IPS-18c (cell line): ENCODE measurements at regions not wholly inside any gene's neighbourhood (a gene's known extent, or its start where the extent isn't known, plus 50 kb on each side); places are given as distances from the start of the nearest gene placed in this dataset.

Experiments
- H3K4me3 ChIP-seq: 2 replicates; pipeline ENCODE4 v1.7.0; 2013; ENCODE audit warnings: low read depth, mild to moderate bottlenecking, low read length, moderate library complexity; ENCODE audit not compliant: insufficient read depth
- H3K9me3 ChIP-seq: one replicate; pipeline ENCODE4 v1.6.1; 2013; ENCODE audit warnings: mild to moderate bottlenecking, low read length, moderate library complexity; ENCODE audit not compliant: control insufficient read depth, insufficient read depth

GRCh38 chr5:116703328-116703727, 128.7 kb upstream of the SEMA6A start:
- H3K4me3 ChIP-seq, result no peak overlapping the region
- H3K9me3 ChIP-seq, result no peaks in the 10 kb centered on the region

DNA sequence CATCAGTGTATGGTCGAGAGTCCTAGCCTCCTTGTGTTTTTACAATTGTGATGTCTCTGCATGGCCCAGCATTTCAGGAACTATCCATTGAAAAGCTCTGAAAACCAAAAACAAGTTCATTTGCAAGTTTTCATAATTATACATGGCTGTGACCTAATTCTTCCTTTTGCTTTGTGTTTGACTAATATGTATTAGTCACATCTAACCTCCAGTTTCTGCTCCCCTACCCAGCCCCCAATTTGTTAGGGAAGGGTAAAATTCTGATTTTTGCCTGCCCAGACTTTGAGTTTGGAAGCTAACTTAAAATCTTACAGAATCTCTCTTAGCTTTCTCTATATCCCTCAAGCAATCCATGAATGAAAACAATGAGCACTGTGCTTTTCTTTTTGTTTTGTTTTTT, 128.2 kb upstream of the SEMA6A start:
- Histone ChIP-seq H3K9me3 (no peaks in the 10 kb centered on the region), H3K4me3 (no peak overlapping the region)

DNA sequence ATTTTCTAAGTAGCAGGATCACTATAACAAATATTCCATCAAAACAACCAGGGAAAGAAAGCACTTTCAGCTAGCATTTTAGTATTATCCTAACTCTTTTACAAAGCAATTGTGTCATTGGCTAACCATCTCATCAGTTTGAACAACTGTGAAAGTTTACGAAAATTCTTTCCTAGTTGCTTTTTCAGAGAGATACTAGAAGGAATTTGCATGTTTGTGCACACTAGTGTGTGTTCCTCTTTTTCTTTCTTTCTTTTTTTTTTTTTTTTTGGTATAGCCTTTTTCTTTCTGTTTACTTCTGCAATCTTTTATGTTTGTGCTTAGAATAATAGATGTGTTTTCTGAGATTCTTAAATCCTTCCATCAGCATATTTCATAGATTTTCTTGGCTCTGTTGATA, 124.7 kb upstream of the SEMA6A start:
- H3K4me3 ChIP-seq, result no peak overlapping the region
- H3K9me3 ChIP-seq, result no peaks in the 10 kb centered on the region

DNA sequence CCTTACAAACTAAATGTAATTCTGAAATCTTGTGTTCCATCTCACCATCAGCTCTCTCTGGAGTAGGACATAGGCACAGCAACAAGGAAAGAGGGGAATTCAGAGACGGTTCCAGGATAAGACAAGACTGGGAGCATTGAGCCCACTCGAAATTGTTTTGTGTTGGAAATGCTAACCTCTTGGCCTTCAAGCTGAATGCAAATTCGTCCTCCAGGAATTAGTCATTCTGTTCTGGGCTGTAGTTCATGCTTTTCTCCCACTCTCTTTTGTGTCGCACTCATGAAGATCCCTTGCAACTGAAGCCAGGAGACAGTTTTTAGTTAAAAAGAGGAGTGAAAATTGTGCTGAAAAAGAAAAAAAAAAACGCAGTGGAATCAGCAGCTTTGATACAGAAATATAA, 121.7 kb upstream of the SEMA6A start:
- Histone ChIP-seq H3K4me3 (no peak overlapping the region), H3K9me3 (no peaks in the 10 kb centered on the region)

DNA sequence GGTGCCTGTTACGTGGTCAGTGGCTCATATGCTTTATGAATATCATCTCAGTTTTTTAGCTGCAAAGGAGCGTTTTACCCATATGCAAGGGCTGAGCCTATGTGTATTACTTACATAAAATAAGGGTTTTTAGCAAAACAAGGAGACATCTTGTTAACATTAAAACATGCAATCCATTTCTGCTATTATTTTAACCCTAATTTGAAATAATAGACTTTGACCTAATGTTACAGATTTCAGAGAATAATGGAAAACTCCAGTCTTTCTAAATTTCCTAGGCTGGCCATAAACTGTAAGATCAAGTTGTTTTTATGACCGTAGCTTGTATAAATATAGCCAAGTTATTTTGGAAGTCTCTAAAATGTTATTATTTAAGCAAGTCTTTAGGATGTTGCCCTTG, 121.1 kb upstream of the SEMA6A start:
- Histone ChIP-seq H3K4me3 (no peak overlapping the region), H3K9me3 (no peaks in the 10 kb centered on the region)

DNA sequence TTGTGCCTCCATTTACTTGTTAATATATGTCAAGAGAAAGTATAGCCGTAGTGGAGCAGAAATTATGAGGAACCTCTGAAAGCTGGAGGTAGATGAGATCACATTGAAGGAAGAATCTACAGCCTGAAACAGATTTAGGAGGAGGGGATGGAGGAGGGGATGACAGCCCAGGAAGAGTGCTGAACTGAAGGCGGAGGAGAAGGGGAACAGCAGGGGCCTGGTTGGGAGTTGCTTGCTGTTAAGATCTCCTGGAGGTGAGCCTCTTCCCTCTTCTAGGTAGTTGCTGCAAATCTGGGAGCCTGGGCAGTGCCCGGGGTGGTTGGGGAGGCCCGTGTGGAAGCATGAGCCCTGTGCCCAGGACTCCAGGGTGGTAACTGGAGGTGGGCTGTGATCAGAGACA, 111.8 kb upstream of the SEMA6A start:
- Histone ChIP-seq H3K9me3 (no peaks in the 10 kb centered on the region), H3K4me3 (no peak overlapping the region)

- Histone ChIP-seq H3K9me3 (no peaks in the 10 kb centered on the region), H3K4me3 (no peak overlapping the region)
Measured at GRCh38 chr5:116685931-116686330, 111.3 kb upstream of the SEMA6A start.

DNA sequence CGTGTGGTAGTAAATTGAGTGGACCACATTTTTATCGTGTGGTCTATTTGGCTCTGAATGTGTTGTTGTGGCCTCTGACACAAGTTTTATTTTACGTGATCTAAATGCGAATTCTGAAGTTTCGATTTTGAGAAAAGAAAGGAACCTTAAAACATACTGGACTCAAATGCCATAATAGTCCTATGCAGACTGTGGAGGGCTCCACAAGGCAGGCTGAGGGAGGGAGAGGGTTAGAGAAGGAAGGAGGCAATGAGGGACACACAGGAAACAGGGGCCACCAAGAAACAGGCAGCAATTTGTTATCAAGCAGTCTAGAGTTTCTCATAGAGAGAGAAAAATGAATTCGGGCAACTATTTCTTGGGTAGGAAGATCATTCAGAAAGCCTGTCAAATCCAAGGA, 110.4 kb upstream of the SEMA6A start:
- no peaks in the 10 kb centered on the region for H3K9me3 ChIP-seq
- H3K4me3 ChIP-seq, result no peak overlapping the region

DNA sequence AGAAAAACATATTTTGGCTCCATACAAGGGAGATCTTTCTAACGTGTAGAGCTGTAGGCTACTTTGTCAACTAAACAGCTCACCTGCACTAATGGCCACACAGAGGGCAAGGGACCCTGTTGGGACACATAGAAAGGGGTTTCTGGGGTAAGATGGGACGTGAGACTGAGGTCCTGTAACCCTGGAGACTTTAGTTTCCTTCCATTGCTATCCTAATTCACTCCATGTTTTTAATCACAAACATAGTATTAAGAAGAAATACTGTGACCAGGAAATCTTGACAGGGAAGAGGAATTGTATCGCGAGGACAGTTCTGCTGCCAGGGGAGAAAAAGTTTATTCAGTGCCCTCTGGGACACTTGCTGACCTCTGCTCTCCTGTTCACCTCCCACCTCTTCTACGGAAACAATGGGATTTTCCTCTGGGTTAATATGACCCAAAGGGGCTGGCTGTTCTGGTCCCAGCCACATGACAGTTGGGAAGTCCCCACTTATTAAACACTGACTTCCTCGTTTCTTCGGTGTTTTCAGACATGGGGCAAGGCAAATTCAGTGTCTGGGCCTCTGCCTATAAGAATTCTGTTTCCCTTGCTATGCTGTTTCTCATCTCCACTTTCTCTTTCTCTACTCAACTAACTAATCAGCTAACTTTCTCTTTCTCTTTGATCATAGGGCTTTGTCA, 106.9 kb upstream of the SEMA6A start:
- no peak overlapping the region for H3K4me3 ChIP-seq
- H3K9me3 ChIP-seq, result no peaks in the 10 kb centered on the region

- H3K4me3 ChIP-seq, result no peak overlapping the region
- no peaks in the 10 kb centered on the region for H3K9me3 ChIP-seq
Measured at GRCh38 chr5:116675626-116675910, 100.9 kb upstream of the SEMA6A start.

GRCh38 chr5:116674881-116675625, 100.4 kb upstream of the SEMA6A start:
- Histone ChIP-seq H3K4me3 (no peak overlapping the region), H3K9me3 (no peaks in the 10 kb centered on the region)

DNA sequence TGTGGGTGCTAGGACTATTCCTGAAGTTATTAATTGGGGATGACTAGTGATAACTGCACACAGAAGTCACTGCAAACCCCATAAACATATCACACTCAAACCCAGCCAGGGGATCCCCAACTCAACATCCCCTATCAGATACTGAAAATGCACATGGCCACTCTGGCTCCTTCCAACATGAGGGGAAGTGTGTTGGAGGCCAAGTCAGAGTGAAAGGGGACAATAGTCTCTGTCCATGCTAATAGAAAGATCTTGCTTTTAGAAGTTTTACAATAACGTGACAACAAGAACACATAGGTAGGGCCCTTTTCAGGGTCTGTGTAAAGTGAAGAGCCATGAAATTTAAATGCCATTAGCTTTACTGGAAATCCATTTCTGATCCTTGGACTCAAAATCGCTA, 98.8 kb upstream of the SEMA6A start:
- Histone ChIP-seq H3K4me3 (no peak overlapping the region), H3K9me3 (no peaks in the 10 kb centered on the region)

DNA sequence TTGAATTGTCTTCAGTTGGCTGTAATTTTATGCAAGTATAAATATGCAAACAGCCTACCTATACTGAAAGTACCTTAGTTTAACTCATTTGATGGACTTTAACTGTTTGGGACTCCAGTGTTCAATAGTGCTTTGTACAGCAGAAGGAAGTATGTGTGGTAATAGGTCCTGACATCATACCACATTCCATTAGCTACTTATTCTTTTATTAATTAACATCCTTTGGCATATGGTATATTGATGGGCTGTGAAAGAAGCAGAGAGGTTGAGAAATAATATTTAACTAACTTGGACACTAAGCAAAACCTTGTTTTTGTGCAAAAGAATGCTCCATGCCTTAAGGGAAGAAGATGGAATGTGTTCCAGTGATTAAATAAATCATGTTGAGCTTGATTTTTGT, 97.6 kb upstream of the SEMA6A start:
- H3K4me3 ChIP-seq, result no peak overlapping the region
- no peaks in the 10 kb centered on the region for H3K9me3 ChIP-seq

GRCh38 chr5:116671211-116671736, 96.7 kb upstream of the SEMA6A start:
- Histone ChIP-seq H3K9me3 (no peaks in the 10 kb centered on the region), H3K4me3 (no peak overlapping the region)

DNA sequence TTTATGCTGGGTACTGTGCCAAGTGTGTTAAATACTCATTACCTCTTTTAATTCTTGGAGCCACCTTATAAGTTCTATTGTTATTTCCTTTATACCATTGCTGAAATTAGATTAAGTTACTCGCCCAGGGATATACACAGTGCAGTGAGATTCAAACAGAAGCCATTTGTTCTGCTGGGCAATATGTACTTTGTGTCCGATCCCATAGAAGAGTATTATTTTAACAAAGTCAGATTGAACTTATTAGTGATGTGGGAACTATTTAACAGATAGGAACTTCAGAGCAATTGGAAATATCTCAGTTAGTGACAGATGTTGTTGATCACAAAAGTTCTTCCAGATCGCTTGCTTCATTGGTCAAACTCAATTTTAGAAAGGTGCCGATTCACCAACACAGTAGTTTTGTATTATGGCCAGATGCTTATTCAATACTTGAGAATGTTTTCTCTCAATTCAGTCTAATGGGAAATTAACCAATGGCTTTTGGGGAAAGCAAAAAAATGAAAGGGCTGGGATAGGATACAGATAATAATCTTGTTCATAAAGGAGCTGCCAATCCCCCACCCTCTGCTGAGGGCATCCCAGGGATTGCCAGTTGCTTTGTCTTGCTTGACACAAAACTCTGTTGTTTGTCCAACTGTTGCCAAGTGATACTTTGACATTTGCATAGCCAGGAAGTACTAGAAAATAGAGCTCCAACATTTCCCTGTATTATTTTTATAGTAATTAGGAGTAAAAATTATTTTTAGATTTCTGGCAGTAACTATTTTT, 94.8 kb upstream of the SEMA6A start:
- no peaks in the 10 kb centered on the region for H3K9me3 ChIP-seq
- no peak overlapping the region for H3K4me3 ChIP-seq

DNA sequence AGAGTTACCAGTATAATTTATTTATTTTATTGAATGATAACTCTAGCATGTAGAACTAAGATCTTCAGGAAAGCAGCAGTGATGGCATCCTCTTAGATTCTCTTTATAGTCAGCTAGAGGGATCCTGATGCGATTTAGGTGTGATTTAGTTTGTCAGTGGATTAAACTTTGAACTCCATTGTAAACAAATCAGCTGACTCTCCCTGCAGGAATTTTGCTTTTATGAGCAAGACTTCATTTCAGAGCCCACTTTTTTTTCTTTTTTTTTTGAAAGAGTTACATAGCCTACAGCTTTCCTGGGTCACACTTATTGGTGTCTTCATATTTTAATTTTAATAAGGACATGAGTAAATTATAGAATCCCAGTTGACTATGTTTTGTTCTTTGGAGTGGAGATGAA, 93.8 kb upstream of the SEMA6A start:
- no peaks in the 10 kb centered on the region for H3K9me3 ChIP-seq
- no peak overlapping the region for H3K4me3 ChIP-seq

GRCh38 chr5:116666901-116667300, 92.3 kb upstream of the SEMA6A start:
- H3K9me3 ChIP-seq, result peaks cover 4% of the 10 kb centered on the region
- H3K4me3 ChIP-seq, result no peak overlapping the region

DNA sequence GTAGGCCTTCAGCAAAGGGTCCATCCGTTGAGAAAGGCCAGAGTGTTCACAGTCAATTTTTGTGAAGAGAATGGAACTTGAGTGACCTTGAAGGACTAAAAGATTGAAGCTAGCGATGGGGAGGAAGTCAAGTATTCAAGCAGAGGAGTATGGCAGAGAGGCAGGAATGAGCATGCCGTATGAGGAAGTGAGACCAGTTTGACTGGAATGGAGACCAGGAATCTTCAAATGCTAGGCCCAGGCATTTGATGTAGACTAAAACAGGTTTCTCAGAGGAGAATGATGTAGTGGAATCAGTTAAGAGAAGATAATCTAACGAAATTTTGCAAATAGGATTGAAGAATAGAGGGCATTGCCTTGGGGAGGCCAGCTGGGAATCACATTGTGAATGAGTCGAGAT, 90.4 kb upstream of the SEMA6A start:
- no peak overlapping the region for H3K4me3 ChIP-seq
- peaks cover 13% of the 10 kb centered on the region for H3K9me3 ChIP-seq
